HCT116 (cell line): ENCODE measurements at regions not wholly inside any gene's neighbourhood (a gene's known extent, or its start where the extent isn't known, plus 50 kb on each side); places are given as distances from the start of the nearest gene placed in this dataset.

Experiments
- ATAC-seq: fragments of 200-7000 bp; cut with Tn5 transposase; 2 replicates; pipeline ENCODE4 v1.9.1; 2020; ENCODE audit warnings: mild to moderate bottlenecking, moderate library complexity
- BruUV-seq: library from RNA; stranded (reverse); fragments of 400-500 nt; replicated peaks from 2 replicates; lab custom pipeline; 2021; lab: Mats Ljungman, UMichigan
- CTCF ChIA-PET: fragments of 300-600 bp; sonication (Branson Sonifier 250); formaldehyde crosslinking; loops from one replicate; lab custom pipeline; 2021; ENCODE audit warnings: antibody characterized with exemption; lab: Charles Lee
- POLR2A ChIA-PET: fragments of 300-600, 350-600 bp; sonication (Branson Sonifier 250); formaldehyde crosslinking; loops from one replicate; lab custom pipeline; 2021; ENCODE audit warnings: antibody characterized with exemption; lab: Charles Lee
- RAD21 ChIA-PET, 2 experiments: fragments of 300-600 bp; sonication (Branson Sonifier 250); formaldehyde crosslinking; loops; one replicate each; lab custom pipeline; 2023; ENCODE audit warnings: low total read pairs in 2 of 2; ENCODE audit not compliant: uncharacterized antibody in 2 of 2, unreplicated experiment in 2 of 2, low non-redundant PET in 1 of 2; lab: Charles Lee
- DNase-seq: peaks from one replicate; pipeline ENCODE4 v3.0.0-alpha.2; 2010; ENCODE audit warnings: low read depth, low spot score
- H2AFZ ChIP-seq: fragments of 200-600 bp; shearing (Covaris generic), sonication (generic); 2 replicates; pipeline ENCODE4 v1.6.1; 2017; ENCODE audit warnings: low read depth, mixed run types, mixed read lengths, antibody characterized with exemption, low read length; ENCODE audit not compliant: poor library complexity, severe bottlenecking
- H3K27ac ChIP-seq: 2 replicates; pipeline ENCODE4 v1.5.1; 2012; ENCODE audit warnings: low read depth, low read length
- H3K27me3 ChIP-seq: fragments of 200-600 bp; sonication (generic); 2 replicates; pipeline ENCODE4 v1.6.1; 2016; ENCODE audit warnings: mixed run types, low read length, mixed read lengths; ENCODE audit not compliant: insufficient read depth
- H3K36me3 ChIP-seq, 2 experiments: fragments of 200-500 bp in 1 of 2; fragments of 200-600 bp in 1 of 2; sonication (Bioruptor generic) in 1 of 2; sonication (generic) in 1 of 2; 2 replicates each; pipeline versions ENCODE4 v1.5.1 to v1.6.1; 2014 to 2016; ENCODE audit warnings: low read length in 2 of 2, inconsistent platforms in 1 of 2, mixed read lengths in 1 of 2, mixed run types in 1 of 2; ENCODE audit not compliant: insufficient read depth in 2 of 2, control insufficient read depth in 1 of 2
- H3K4me1 ChIP-seq, 2 experiments: fragments of 200-600 bp in 1 of 2; sonication (generic) in 1 of 2; 2 replicates each; pipeline versions ENCODE4 v1.5.1 to v1.6.1; 2012 to 2017; ENCODE audit warnings: low read length in 2 of 2, inconsistent platforms in 1 of 2, mild to moderate bottlenecking in 1 of 2, mixed read lengths in 1 of 2, mixed run types in 1 of 2, moderate library complexity in 1 of 2; ENCODE audit not compliant: insufficient read depth in 2 of 2, control insufficient read depth in 1 of 2
- H3K4me2 ChIP-seq: fragments of 200-600 bp; sonication (generic); 2 replicates; pipeline ENCODE4 v1.6.1; 2017; ENCODE audit warnings: mixed run types, low read length, mixed read lengths
- H3K4me3 ChIP-seq, 2 experiments: fragments of 200-600 bp in 1 of 2; sonication (generic) in 1 of 2; replicated peaks in 1 of 2; 2 replicates each; pipeline ENCODE4 v1.5.1; 2011 to 2016; ENCODE audit warnings: low read length in 2 of 2, control low read depth in 1 of 2, low read depth in 1 of 2, mild to moderate bottlenecking in 1 of 2, mixed read lengths in 1 of 2, mixed run types in 1 of 2
- H3K79me2 ChIP-seq: fragments of 200-600 bp; sonication (generic); 2 replicates; pipeline ENCODE4 v1.6.1; 2017; ENCODE audit warnings: mild to moderate bottlenecking, mixed run types, low read length, moderate library complexity, mixed read lengths; ENCODE audit not compliant: insufficient read depth
- H3K9ac ChIP-seq: fragments of 200-600 bp; sonication (generic); 2 replicates; pipeline ENCODE4 v1.6.1; 2016; ENCODE audit warnings: low read length, mixed read lengths
- H3K9me2 ChIP-seq: fragments of 200-600 bp; sonication (generic), shearing (Covaris generic); 2 replicates; pipeline ENCODE4 v1.6.1; 2017; ENCODE audit warnings: mixed run types, mild to moderate bottlenecking, moderate library complexity; ENCODE audit not compliant: insufficient read depth
- H3K9me3 ChIP-seq, 2 experiments: fragments of 200-500 bp in 1 of 2; fragments of 200-600 bp in 1 of 2; sonication (Bioruptor generic) in 1 of 2; sonication (generic) in 1 of 2; 2 replicates each; pipeline ENCODE4 v1.6.1; 2014 to 2017; ENCODE audit warnings: low read length in 2 of 2, mixed read lengths in 2 of 2, inconsistent platforms in 1 of 2, low read depth in 1 of 2, mild to moderate bottlenecking in 1 of 2, mixed run types in 1 of 2, moderate library complexity in 1 of 2; ENCODE audit not compliant: control insufficient read depth in 1 of 2, insufficient read depth in 1 of 2
- H4K20me1 ChIP-seq: fragments of 200-600 bp; sonication (generic), shearing (Covaris generic); 2 replicates; pipeline ENCODE4 v1.6.1; 2017; ENCODE audit warnings: mixed run types, mild to moderate bottlenecking, moderate library complexity; ENCODE audit not compliant: insufficient read depth
- ATF3 ChIP-seq: IDR thresholded peaks from 2 replicates; pipeline ENCODE4 v1.6.1; 2012
- CBX3 ChIP-seq: IDR thresholded peaks from 2 replicates; pipeline ENCODE4 v1.6.1; 2012; ENCODE audit warnings: low read depth
- CEBPB ChIP-seq: IDR thresholded peaks from 2 replicates; pipeline ENCODE4 v1.6.1; 2012; ENCODE audit warnings: low read depth
- CTCF ChIP-seq, 3 experiments: fragments of 200-600 bp in 1 of 3; sonication (generic) in 1 of 3; IDR thresholded peaks in 2 of 3; conservative IDR thresholded peaks in 1 of 3; 2 replicates each; pipeline ENCODE4 v1.5.1; 2012 to 2017; ENCODE audit warnings: low read depth in 2 of 3, low read length in 2 of 3, antibody characterized with exemption in 1 of 3, borderline replicate concordance in 1 of 3, control low read depth in 1 of 3, mild to moderate bottlenecking in 1 of 3, mixed read lengths in 1 of 3, mixed run types in 1 of 3, moderate library complexity in 1 of 3; ENCODE audit not compliant: insufficient read depth in 1 of 3
- EZH2 ChIP-seq: fragments of 200-600 bp; sonication (generic); IDR thresholded peaks from 2 replicates; pipeline ENCODE4 v1.6.1; 2017; ENCODE audit warnings: antibody characterized with exemption, mixed run types
- FOSL1 ChIP-seq: IDR thresholded peaks from 2 replicates; pipeline ENCODE4 v1.6.1; 2012; ENCODE audit warnings: low read depth
- JUND ChIP-seq: IDR thresholded peaks from 2 replicates; pipeline ENCODE4 v1.6.1; 2012
- MAX ChIP-seq: IDR thresholded peaks from 2 replicates; pipeline ENCODE4 v1.6.1; 2012
- POLR2A ChIP-seq: IDR thresholded peaks from 2 replicates; pipeline ENCODE4 v1.7.0; 2011; ENCODE audit warnings: borderline replicate concordance; ENCODE audit not compliant: insufficient read depth, insufficient read length; ENCODE audit errors: extremely low read depth
- POLR2AphosphoS5 ChIP-seq: IDR thresholded peaks from 2 replicates; pipeline ENCODE4 v1.6.1; 2011; ENCODE audit warnings: mild to moderate bottlenecking, low read depth, low read length, moderate library complexity
- RAD21 ChIP-seq: IDR thresholded peaks from 2 replicates; pipeline ENCODE4 v1.6.1; 2012; ENCODE audit warnings: low read depth, mild to moderate bottlenecking
- SIN3A ChIP-seq: IDR thresholded peaks from 2 replicates; pipeline ENCODE4 v1.6.1; 2012; ENCODE audit warnings: low read depth
- SP1 ChIP-seq: IDR thresholded peaks from 2 replicates; pipeline ENCODE4 v1.6.1; 2012; ENCODE audit warnings: low read depth
- TCF7L2 ChIP-seq: IDR thresholded peaks from 2 replicates; pipeline ENCODE4 v1.7.0; 2011; ENCODE audit warnings: borderline replicate concordance, inconsistent platforms; ENCODE audit not compliant: insufficient read depth, insufficient read length; ENCODE audit errors: extremely low read depth
- YY1 ChIP-seq: IDR thresholded peaks from 2 replicates; pipeline ENCODE4 v1.6.1; 2011; ENCODE audit warnings: low read length, low read depth, moderate library complexity, mild to moderate bottlenecking; ENCODE audit not compliant: insufficient replicate concordance; ENCODE audit errors: extremely low read depth
- ZFX ChIP-seq: fragments of 450-650 bp; IDR thresholded peaks from 2 replicates; pipeline ENCODE4 v1.6.1; 2017
- intact Hi-C: fragments of 100-400 bp; cut with micrococcal nuclease; formaldehyde crosslinking; loops from 2 replicates; pipeline ENCODE4 v1.10.0; 2022

- intact Hi-C loops: no loop called here
- DNase-seq (no peak), ATAC-seq (no peak)
- H3K27ac ChIP-seq: no peak overlapping the region
- no peaks in the 10 kb centered on the region for H3K79me2 ChIP-seq
- no peaks in the 10 kb centered on the region for H3K36me3 ChIP-seq
- H2AFZ ChIP-seq: no peak overlapping the region
- no peak overlapping the region for H3K4me3 ChIP-seq
- TF ChIP-seq EZH2 (no peak), JUND (no peak), MAX (no peak), CTCF (IDR thresholded peaks at IDR 0.05 in 2 of 3, conservative IDR thresholded peaks at IDR 0.05 in 1 of 3; ENCODE audit: borderline replicate concordance in 1 of 3, insufficient read depth in 1 of 3, low read depth in 2 of 3, low read length in 2 of 3) (no peak), YY1 (no peak), ZFX (no peak), CBX3 (no peak), RAD21 (no peak), SIN3A (no peak), CEBPB (no peak), POLR2A (no peak), SP1 (no peak), TCF7L2 (no peak), ATF3 (no peak), POLR2AphosphoS5 (no peak), FOSL1 (no peak)
- no peak overlapping the region for H3K9ac ChIP-seq
- H3K9me2 ChIP-seq: no peaks in the 10 kb centered on the region
- BruUV-seq: no TSS peak
- ChIA-PET CTCF (no interaction called here), POLR2A (no interaction called here), RAD21 (no interaction called here)
- H3K27me3 ChIP-seq: no peaks in the 10 kb centered on the region
- H3K4me2 ChIP-seq: no peak overlapping the region
- H3K9me3 ChIP-seq: peaks cover 4 to 9% of the 10 kb centered on the region in 2 experiments; a peak in 2 of 4 replicates
- no peaks in the 10 kb centered on the region for H3K4me1 ChIP-seq
- no peaks in the 10 kb centered on the region for H4K20me1 ChIP-seq
These were observed 312.8 kb downstream of the TAF11L14 start for GRCh38 chr5:17947029-17947428.
